ENCODE measurements at regions not wholly inside any gene's neighbourhood (a gene's known extent, or its start where the extent isn't known, plus 50 kb on each side); places are given as distances from the start of the nearest gene placed in this dataset.

- no peak for DNase-seq
- CTCF ChIA-PET: interaction anchor here (1.1 to 2.2 kb wide), 2 partner anchors 9 to 12 kb away, joined by 5 to 8 read pairs; no protein-coding TSS in a partner anchor
- no peaks in the 10 kb centered on the region for H3K9me3 Mint-ChIP-seq (ENCODE audit: insufficient read depth)
- no peaks in the 10 kb centered on the region for H3K36me3 Mint-ChIP-seq (ENCODE audit: low read depth)
- H3K27me3 Mint-ChIP-seq (ENCODE audit: low read depth): peaks cover 8% of the 10 kb centered on the region
- no peak for ATAC-seq
- no peak overlapping the region for H3K4me3 Mint-ChIP-seq
- H3K4me1 Mint-ChIP-seq (ENCODE audit: low read depth): no peaks in the 10 kb centered on the region
- POLR2A ChIA-PET: no interaction called here
- H3K27ac Mint-ChIP-seq: no peak overlapping the region
Measured at GRCh38 chr12:25424211-25424731, 128.8 kb downstream of the LMNTD1 start.

GRCh38 chr12:25423355-25424050 lies 129.6 kb downstream of the LMNTD1 start:
- Mint-ChIP-seq H3K36me3 (ENCODE audit: low read depth) (no peaks in the 10 kb centered on the region), H3K27ac (no peak overlapping the region), H3K4me1 (ENCODE audit: low read depth) (no peaks in the 10 kb centered on the region), H3K27me3 (ENCODE audit: low read depth) (peaks cover 6% of the 10 kb centered on the region), H3K9me3 (ENCODE audit: insufficient read depth) (no peaks in the 10 kb centered on the region), H3K4me3 (no peak overlapping the region)
- ChIA-PET POLR2A (no interaction called here), CTCF (no interaction called here)
- ATAC-seq: no peak
- DNase-seq: no peak

GRCh38 chr12:25422241-25422640 lies 130.8 kb downstream of the LMNTD1 start:
- no peak overlapping the region for H3K27ac Mint-ChIP-seq
- H3K9me3 Mint-ChIP-seq (ENCODE audit: insufficient read depth): no peaks in the 10 kb centered on the region
- no peak overlapping the region for H3K4me3 Mint-ChIP-seq
- H3K27me3 Mint-ChIP-seq (ENCODE audit: low read depth): peaks cover 3% of the 10 kb centered on the region
- no peak for ATAC-seq
- CTCF ChIA-PET: no interaction called here
- H3K36me3 Mint-ChIP-seq (ENCODE audit: low read depth): no peaks in the 10 kb centered on the region
- POLR2A ChIA-PET: no interaction called here
- DNase-seq: no peak
- H3K4me1 Mint-ChIP-seq (ENCODE audit: low read depth): no peaks in the 10 kb centered on the region

GRCh38 chr12:25421651-25422167 lies 131.4 kb downstream of the LMNTD1 start:
- Mint-ChIP-seq H3K27ac (no peak overlapping the region), H3K27me3 (ENCODE audit: low read depth) (peaks cover 3% of the 10 kb centered on the region), H3K4me1 (ENCODE audit: low read depth) (no peaks in the 10 kb centered on the region), H3K36me3 (ENCODE audit: low read depth) (no peaks in the 10 kb centered on the region), H3K4me3 (no peak overlapping the region), H3K9me3 (ENCODE audit: insufficient read depth) (no peaks in the 10 kb centered on the region)
- CTCF ChIA-PET: no interaction called here
- POLR2A ChIA-PET: no interaction called here
- no peak for ATAC-seq
- no peak for DNase-seq

GRCh38 chr12:25420116-25420515 lies 133.0 kb downstream of the LMNTD1 start:
- Mint-ChIP-seq H3K4me1 (ENCODE audit: low read depth) (no peaks in the 10 kb centered on the region), H3K27ac (no peak overlapping the region), H3K4me3 (no peak overlapping the region), H3K27me3 (ENCODE audit: low read depth) (peaks cover 3% of the 10 kb centered on the region), H3K36me3 (ENCODE audit: low read depth) (no peaks in the 10 kb centered on the region), H3K9me3 (ENCODE audit: insufficient read depth) (no peaks in the 10 kb centered on the region)
- DNase-seq (no peak), ATAC-seq (no peak)
- ChIA-PET CTCF (no interaction called here), POLR2A (no interaction called here)

GRCh38 chr12:25419595-25419994 lies 133.5 kb downstream of the LMNTD1 start:
- ChIA-PET POLR2A (no interaction called here), CTCF (no interaction called here)
- no peak overlapping the region for H3K4me3 Mint-ChIP-seq
- DNase-seq (no peak), ATAC-seq (no peak)
- H3K4me1 Mint-ChIP-seq (ENCODE audit: low read depth): no peaks in the 10 kb centered on the region
- H3K36me3 Mint-ChIP-seq (ENCODE audit: low read depth): no peaks in the 10 kb centered on the region
- no peaks in the 10 kb centered on the region for H3K9me3 Mint-ChIP-seq (ENCODE audit: insufficient read depth)
- no peak overlapping the region for H3K27ac Mint-ChIP-seq
- peaks cover 3% of the 10 kb centered on the region for H3K27me3 Mint-ChIP-seq (ENCODE audit: low read depth)

GRCh38 chr12:25417071-25417470 lies 136.0 kb downstream of the LMNTD1 start:
- CTCF ChIA-PET: no interaction called here
- H3K4me1 Mint-ChIP-seq (ENCODE audit: low read depth): no peaks in the 10 kb centered on the region
- H3K27ac Mint-ChIP-seq: no peak overlapping the region
- H3K9me3 Mint-ChIP-seq (ENCODE audit: insufficient read depth): no peaks in the 10 kb centered on the region
- no peak overlapping the region for H3K4me3 Mint-ChIP-seq
- no peaks in the 10 kb centered on the region for H3K36me3 Mint-ChIP-seq (ENCODE audit: low read depth)
- POLR2A ChIA-PET: no interaction called here
- peaks cover 7% of the 10 kb centered on the region for H3K27me3 Mint-ChIP-seq (ENCODE audit: low read depth)
- DNase-seq (no peak), ATAC-seq (no peak)

- H3K27me3 Mint-ChIP-seq (ENCODE audit: low read depth): peaks cover 6% of the 10 kb centered on the region
- no peaks in the 10 kb centered on the region for H3K4me1 Mint-ChIP-seq (ENCODE audit: low read depth)
- ChIA-PET POLR2A (no interaction called here), CTCF (no interaction called here)
- no peak overlapping the region for H3K4me3 Mint-ChIP-seq
- no peak overlapping the region for H3K27ac Mint-ChIP-seq
- ATAC-seq (no peak), DNase-seq (no peak)
- no peaks in the 10 kb centered on the region for H3K36me3 Mint-ChIP-seq (ENCODE audit: low read depth)
- H3K9me3 Mint-ChIP-seq (ENCODE audit: insufficient read depth): no peaks in the 10 kb centered on the region
Measured at GRCh38 chr12:25416516-25416915, 136.6 kb downstream of the LMNTD1 start.

GRCh38 chr12:25415004-25415403 lies 138.1 kb downstream of the LMNTD1 start:
- Mint-ChIP-seq H3K4me3 (no peak overlapping the region), H3K4me1 (ENCODE audit: low read depth) (no peaks in the 10 kb centered on the region), H3K36me3 (ENCODE audit: low read depth) (no peaks in the 10 kb centered on the region), H3K27ac (no peak overlapping the region), H3K9me3 (ENCODE audit: insufficient read depth) (no peaks in the 10 kb centered on the region), H3K27me3 (ENCODE audit: low read depth) (peaks cover 4% of the 10 kb centered on the region)
- DNase-seq (no peak), ATAC-seq (no peak)
- CTCF ChIA-PET: no interaction called here
- POLR2A ChIA-PET: no interaction called here

- Mint-ChIP-seq H3K4me1 (ENCODE audit: low read depth) (no peaks in the 10 kb centered on the region), H3K27ac (no peak overlapping the region), H3K27me3 (ENCODE audit: low read depth) (peaks cover 9% of the 10 kb centered on the region), H3K36me3 (ENCODE audit: low read depth) (no peaks in the 10 kb centered on the region), H3K9me3 (ENCODE audit: insufficient read depth) (no peaks in the 10 kb centered on the region), H3K4me3 (no peak overlapping the region)
- ATAC-seq (no peak), DNase-seq (no peak)
- ChIA-PET POLR2A (no interaction called here), CTCF (interaction anchor here (0.7 to 1.1 kb wide), 2 partner anchors 172 to 355 kb away, joined by 3 to 4 read pairs; no protein-coding TSS in a partner anchor)
Measured at GRCh38 chr12:25412735-25413134, 140.3 kb downstream of the LMNTD1 start.

- Mint-ChIP-seq H3K4me1 (ENCODE audit: low read depth) (peaks cover 2% of the 10 kb centered on the region), H3K27ac (no peak overlapping the region), H3K4me3 (no peak overlapping the region), H3K9me3 (ENCODE audit: insufficient read depth) (no peaks in the 10 kb centered on the region), H3K36me3 (ENCODE audit: low read depth) (peaks cover 2% of the 10 kb centered on the region), H3K27me3 (ENCODE audit: low read depth) (peaks cover 5% of the 10 kb centered on the region)
- ATAC-seq (no peak), DNase-seq (no peak)
- ChIA-PET POLR2A (no interaction called here), CTCF (no interaction called here)
Measured at GRCh38 chr12:25404955-25405354, 148.1 kb downstream of the LMNTD1 start.

GRCh38 chr12:25401547-25402345 lies 151.0 kb upstream of the KRAS start:
- Mint-ChIP-seq H3K4me3 (no peak overlapping the region), H3K36me3 (ENCODE audit: low read depth) (peaks cover 2% of the 10 kb centered on the region), H3K27me3 (ENCODE audit: low read depth) (no peaks in the 10 kb centered on the region), H3K27ac (no peak overlapping the region), H3K4me1 (ENCODE audit: low read depth) (peaks cover 2% of the 10 kb centered on the region), H3K9me3 (ENCODE audit: insufficient read depth) (no peaks in the 10 kb centered on the region)
- no peak for ATAC-seq
- CTCF ChIA-PET: interaction anchor here (1.2 kb wide), 1 partner anchor 13 kb away, joined by 4 read pairs; no protein-coding TSS in a partner anchor
- POLR2A ChIA-PET: no interaction called here
- no peak for DNase-seq

Data from activated CD8-positive, alpha-beta T cell treated with anti-CD3 and anti-CD28 coated beads, Interleukin-2, amount 10 ng/mL, durations not matched to agents 7 days and 5 days (primary cell).